ENCODE measurements at regions not wholly inside any gene's neighbourhood (a gene's known extent, or its start where the extent isn't known, plus 50 kb on each side); places are given as distances from the start of the nearest gene placed in this dataset.

- H3K4me3 ChIP-seq: no peak overlapping the region
- H3K27ac ChIP-seq (ENCODE audit: control insufficient read depth, insufficient read depth): no peak overlapping the region
- BruUV-seq (replicated peaks): no TSS peak
- intact Hi-C loops (cut with micrococcal nuclease; ENCODE audit: unreplicated experiment): no loop called here
- H3K9me3 ChIP-seq (replicated peaks; ENCODE audit: control insufficient read depth, insufficient read depth, low read length): no peaks in the 10 kb centered on the region
- H2AFZ ChIP-seq (ENCODE audit: control insufficient read depth, low read depth, low read length): no peak overlapping the region
- ChIA-PET CTCF (no interaction called here), RAD21 (ENCODE audit: unreplicated experiment) (no interaction called here), POLR2A (interaction anchor here (0.6 kb wide), 1 partner anchor 432 kb away, joined by 3 read pairs; no protein-coding TSS in a partner anchor), SMC1A (ENCODE audit: uncharacterized antibody, unreplicated experiment) (no interaction called here)
- H3K9ac ChIP-seq (ENCODE audit: control insufficient read depth, insufficient read depth, low read length): no peak overlapping the region
- no peaks in the 10 kb centered on the region for H3K4me1 ChIP-seq (ENCODE audit: control insufficient read depth, insufficient read depth, low read length)
- WGBS (ENCODE audit: insufficient coverage, insufficient replicate concordance, low lambda C conversion rate, missing lambda C conversion rate): 5% methylated on average over 10 of the region's 10 CpGs
- DNase-seq (ENCODE audit: low read depth, low spot score) (no peak), FAIRE-seq (no peak), ATAC-seq (no peak)
- in situ Hi-C loops (cut with MboI): no loop called here
- no peaks in the 10 kb centered on the region for H3K36me3 ChIP-seq (ENCODE audit: control insufficient read depth in 2 of 2, insufficient read depth in 2 of 2, low read length in 1 of 2)
- no peaks in the 10 kb centered on the region for H4K20me1 ChIP-seq (ENCODE audit: control insufficient read depth, insufficient read depth)
- H3K27me3 ChIP-seq (replicated peaks in 1 of 2; ENCODE audit: control insufficient read depth in 2 of 2, insufficient read depth in 2 of 2, low read length in 1 of 2): peaks cover 4 to 8% of the 10 kb centered on the region in 2 experiments
- H3K79me2 ChIP-seq (ENCODE audit: control insufficient read depth, insufficient read depth, low read length): no peaks in the 10 kb centered on the region
- no peak overlapping the region for H3K4me2 ChIP-seq (ENCODE audit: control insufficient read depth, insufficient read depth)
- TF ChIP-seq BCL3 (IDR thresholded peaks at IDR 0.05; ENCODE audit: borderline replicate concordance, insufficient read depth, low read depth, low read length, poor library complexity, severe bottlenecking): no peak
- no peak for TF ChIP-seq GABPA (IDR thresholded peaks at IDR 0.05; ENCODE audit: low read depth)
- no peak for TF ChIP-seq JUNB (IDR thresholded peaks at IDR 0.05)
- TF ChIP-seq SUPT20H (IDR thresholded peaks at IDR 0.05; ENCODE audit: borderline replicate concordance, control insufficient read depth, low read depth, low read length): no peak
- no peak for TF ChIP-seq RBBP5 (conservative IDR thresholded peaks at IDR 0.05)
- TF ChIP-seq EZH2 (IDR thresholded peaks at IDR 0.05; ENCODE audit: borderline replicate concordance, control insufficient read depth, low read depth, low read length): no peak
- no peak for TF ChIP-seq TARDBP (IDR thresholded peaks at IDR 0.05; ENCODE audit: borderline replicate concordance)
- no peak for TF ChIP-seq ZNF217 (IDR thresholded peaks at IDR 0.05)
- TF ChIP-seq PBX3 (IDR thresholded peaks at IDR 0.05; ENCODE audit: insufficient replicate concordance, low read depth, low read length): no peak
- TF ChIP-seq RAD51 (IDR thresholded peaks at IDR 0.05): no peak
- TF ChIP-seq MTA3 (IDR thresholded peaks at IDR 0.05; ENCODE audit: borderline replicate concordance, low read length): no peak
- TF ChIP-seq IRF3 (IDR thresholded peaks at IDR 0.05): no peak
- TF ChIP-seq RB1 (IDR thresholded peaks at IDR 0.05; ENCODE audit: borderline replicate concordance): no peak
Observed at GRCh38 chr11:76260296-76260925, 54.1 kb upstream of the WNT11 start.
